Nephron progenitor cell (in vitro differentiated cells): ENCODE measurements at regions not wholly inside any gene's neighbourhood (a gene's known extent, or its start where the extent isn't known, plus 50 kb on each side); places are given as distances from the start of the nearest gene placed in this dataset.
"Not testable (repeated sequence)": the region's sequence is repeated elsewhere in the genome, so short reads cannot be mapped to it uniquely, and the experiment has no call there.

Source experiments
- DNase-seq: peaks from one replicate; pipeline ENCODE4 v3.0.0; 2021
- H3K27ac Mint-ChIP-seq: 2 replicates; pipeline ENCODE4 v1.8.0; 2021; ENCODE audit warnings: mild to moderate bottlenecking, moderate library complexity, mixed read lengths
- H3K27me3 Mint-ChIP-seq: 2 replicates; pipeline ENCODE4 v1.8.0; 2021; ENCODE audit warnings: mild to moderate bottlenecking, low read depth, mixed read lengths; ENCODE audit not compliant: poor library complexity
- H3K36me3 Mint-ChIP-seq: 2 replicates; pipeline ENCODE4 v1.8.0; 2021; ENCODE audit warnings: low read depth, mixed read lengths
- H3K4me1 Mint-ChIP-seq: 2 replicates; pipeline ENCODE4 v1.8.0; 2021; ENCODE audit warnings: mixed read lengths
- H3K4me3 Mint-ChIP-seq: 2 replicates; pipeline ENCODE4 v1.8.0; 2021; ENCODE audit warnings: mild to moderate bottlenecking, moderate library complexity, mixed read lengths
- H3K9me3 Mint-ChIP-seq: 2 replicates; pipeline ENCODE4 v1.8.0; 2021; ENCODE audit warnings: mild to moderate bottlenecking, moderate library complexity, mixed read lengths
- TF ChIP-seq, protein P1 (sequence below): fragments of 200-600 bp; sonication (generic); IDR thresholded peaks from 2 replicates; pipeline ENCODE4 v1.5.0; 2021; ENCODE audit warnings: antibody characterized with exemption

GRCh38 chr10:121380211-121380610 lies 218.0 kb downstream of the FGFR2 start:
- Mint-ChIP-seq H3K4me3 (no peak overlapping the region), H3K9me3 (peaks cover 40% of the 10 kb centered on the region), H3K36me3 (peaks cover 12% of the 10 kb centered on the region), H3K4me1 (peaks cover 44% of the 10 kb centered on the region), H3K27ac (no peak overlapping the region), H3K27me3 (no peaks in the 10 kb centered on the region)
- TF ChIP-seq, protein P1, sequence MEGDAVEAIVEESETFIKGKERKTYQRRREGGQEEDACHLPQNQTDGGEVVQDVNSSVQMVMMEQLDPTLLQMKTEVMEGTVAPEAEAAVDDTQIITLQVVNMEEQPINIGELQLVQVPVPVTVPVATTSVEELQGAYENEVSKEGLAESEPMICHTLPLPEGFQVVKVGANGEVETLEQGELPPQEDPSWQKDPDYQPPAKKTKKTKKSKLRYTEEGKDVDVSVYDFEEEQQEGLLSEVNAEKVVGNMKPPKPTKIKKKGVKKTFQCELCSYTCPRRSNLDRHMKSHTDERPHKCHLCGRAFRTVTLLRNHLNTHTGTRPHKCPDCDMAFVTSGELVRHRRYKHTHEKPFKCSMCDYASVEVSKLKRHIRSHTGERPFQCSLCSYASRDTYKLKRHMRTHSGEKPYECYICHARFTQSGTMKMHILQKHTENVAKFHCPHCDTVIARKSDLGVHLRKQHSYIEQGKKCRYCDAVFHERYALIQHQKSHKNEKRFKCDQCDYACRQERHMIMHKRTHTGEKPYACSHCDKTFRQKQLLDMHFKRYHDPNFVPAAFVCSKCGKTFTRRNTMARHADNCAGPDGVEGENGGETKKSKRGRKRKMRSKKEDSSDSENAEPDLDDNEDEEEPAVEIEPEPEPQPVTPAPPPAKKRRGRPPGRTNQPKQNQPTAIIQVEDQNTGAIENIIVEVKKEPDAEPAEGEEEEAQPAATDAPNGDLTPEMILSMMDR: no peak
- no peak for DNase-seq

- H3K4me1 Mint-ChIP-seq: peaks cover 31% of the 10 kb centered on the region
- peaks cover 58% of the 10 kb centered on the region for H3K9me3 Mint-ChIP-seq
- peaks cover 13% of the 10 kb centered on the region for H3K36me3 Mint-ChIP-seq
- H3K4me3 Mint-ChIP-seq, H3K27ac Mint-ChIP-seq, DNase-seq, H3K27me3 Mint-ChIP-seq: not testable (repeated sequence)
These were observed 216.2 kb downstream of the FGFR2 start for GRCh38 chr10:121382029-121382520.

- H3K27ac Mint-ChIP-seq: no peak overlapping the region
- no peak for DNase-seq
- H3K9me3 Mint-ChIP-seq: peaks cover 58% of the 10 kb centered on the region
- peaks cover 13% of the 10 kb centered on the region for H3K36me3 Mint-ChIP-seq
- TF ChIP-seq, protein P1: no peak
- H3K4me3 Mint-ChIP-seq: no peak overlapping the region
- peaks cover under 1% of the 10 kb centered on the region for H3K4me1 Mint-ChIP-seq
- H3K27me3 Mint-ChIP-seq: peaks cover 3% of the 10 kb centered on the region
These were observed 213.1 kb downstream of the FGFR2 start for GRCh38 chr10:121385136-121385535.

DNA sequence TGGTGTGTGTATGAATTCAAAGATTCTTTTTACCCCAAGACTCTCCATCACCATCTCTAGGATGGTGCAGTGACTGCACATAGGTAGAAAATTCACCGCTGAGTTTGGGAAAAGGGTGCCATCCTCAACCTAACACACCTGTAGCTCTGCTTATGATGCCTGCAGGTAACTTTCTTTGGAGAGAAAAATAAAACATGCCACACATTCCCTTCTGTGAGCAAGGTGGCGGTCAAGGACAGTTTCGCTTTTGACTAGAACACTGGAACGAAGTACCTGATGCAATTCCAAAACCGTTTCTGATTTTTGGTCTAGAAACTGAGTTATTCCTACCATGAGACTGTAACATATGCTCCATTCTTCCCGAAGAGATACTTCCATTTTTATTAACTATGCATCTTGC lies 205.6 kb downstream of the FGFR2 start:
- TF ChIP-seq, protein P1: no peak
- DNase-seq: no peak
- peaks cover 3% of the 10 kb centered on the region for H3K27me3 Mint-ChIP-seq
- H3K9me3 Mint-ChIP-seq: peaks cover 21% of the 10 kb centered on the region
- H3K4me1 Mint-ChIP-seq: peaks cover 24% of the 10 kb centered on the region
- H3K27ac Mint-ChIP-seq: no peak overlapping the region
- H3K36me3 Mint-ChIP-seq: no peaks in the 10 kb centered on the region
- H3K4me3 Mint-ChIP-seq: no peak overlapping the region

GRCh38 chr10:121393522-121393921 lies 204.7 kb downstream of the FGFR2 start:
- TF ChIP-seq, protein P1: no peak
- Mint-ChIP-seq H3K4me3 (no peak overlapping the region), H3K9me3 (peaks cover 27% of the 10 kb centered on the region), H3K4me1 (peaks cover 24% of the 10 kb centered on the region), H3K27ac (no peak overlapping the region), H3K36me3 (no peaks in the 10 kb centered on the region), H3K27me3 (peaks cover 3% of the 10 kb centered on the region)
- DNase-seq: no peak

DNA sequence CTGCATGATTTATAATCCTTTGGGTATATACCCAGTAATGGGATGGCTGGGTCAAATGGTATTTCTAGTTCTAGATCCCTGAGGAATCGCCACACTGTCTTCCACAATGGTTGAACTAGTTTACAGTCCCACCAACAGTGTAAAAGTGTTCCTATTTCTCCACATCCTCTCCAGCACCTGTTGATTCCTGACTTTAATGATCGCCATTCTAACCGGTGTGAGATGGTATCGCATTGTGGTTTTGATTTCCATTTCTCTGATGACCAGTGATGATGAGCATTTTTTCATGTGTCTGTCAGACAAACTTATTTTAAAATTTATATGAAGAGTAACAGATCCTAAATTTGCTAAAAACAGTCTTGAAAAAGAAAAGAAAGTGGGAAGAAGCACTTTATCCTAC lies 197.7 kb downstream of the FGFR2 start:
- not testable (repeated sequence) for DNase-seq, H3K4me3 Mint-ChIP-seq, H3K27ac Mint-ChIP-seq, H3K36me3 Mint-ChIP-seq, H3K27me3 Mint-ChIP-seq, H3K4me1 Mint-ChIP-seq
- peaks cover 24% of the 10 kb centered on the region for H3K9me3 Mint-ChIP-seq

- no peak for DNase-seq
- H3K4me3 Mint-ChIP-seq: no peak overlapping the region
- no peaks in the 10 kb centered on the region for H3K36me3 Mint-ChIP-seq
- TF ChIP-seq, protein P1: no peak
- peaks cover 15% of the 10 kb centered on the region for H3K27me3 Mint-ChIP-seq
- no peak overlapping the region for H3K27ac Mint-ChIP-seq
- peaks cover 11% of the 10 kb centered on the region for H3K4me1 Mint-ChIP-seq
- H3K9me3 Mint-ChIP-seq: peaks cover 6% of the 10 kb centered on the region
These were observed 194.7 kb downstream of the FGFR2 start for GRCh38 chr10:121403527-121403926.
